ENCODE measurements at regions not wholly inside any gene's neighbourhood (a gene's known extent, or its start where the extent isn't known, plus 50 kb on each side); places are given as distances from the start of the nearest gene placed in this dataset.

- H3K27me3 ChIP-seq (ENCODE audit: control insufficient read depth, insufficient read depth, low read length) = no peaks in the 10 kb centered on the region
- no peaks in the 10 kb centered on the region for H3K36me3 ChIP-seq (ENCODE audit: control insufficient read depth, insufficient read depth, low read length)
- DNase-seq (ENCODE audit: low read depth) = no peak
- no peak for TF ChIP-seq CTCF (IDR thresholded peaks at IDR 0.05; ENCODE audit: insufficient read depth, low read length, poor library complexity, severe bottlenecking)
- no peak overlapping the region for H3K4me3 ChIP-seq (ENCODE audit: low read depth, low read length)
Observed at GRCh38 chr6:133648581-133648980, 240.3 kb upstream of the TCF21 start.

- Histone ChIP-seq H3K36me3 (ENCODE audit: control insufficient read depth, insufficient read depth, low read length) (no peaks in the 10 kb centered on the region), H3K27me3 (ENCODE audit: control insufficient read depth, insufficient read depth, low read length) (no peaks in the 10 kb centered on the region), H3K4me3 (ENCODE audit: low read depth, low read length) (no peak overlapping the region)
- no peak for TF ChIP-seq CTCF (IDR thresholded peaks at IDR 0.05; ENCODE audit: insufficient read depth, low read length, poor library complexity, severe bottlenecking)
- no peak for DNase-seq (ENCODE audit: low read depth)
Observed at GRCh38 chr6:133671376-133671775, 217.5 kb upstream of the TCF21 start.

GRCh38 chr6:133673056-133673455, 215.9 kb upstream of the TCF21 start:
- TF ChIP-seq CTCF (IDR thresholded peaks at IDR 0.05; ENCODE audit: insufficient read depth, low read length, poor library complexity, severe bottlenecking) = no peak
- H3K36me3 ChIP-seq (ENCODE audit: control insufficient read depth, insufficient read depth, low read length) = no peaks in the 10 kb centered on the region
- H3K27me3 ChIP-seq (ENCODE audit: control insufficient read depth, insufficient read depth, low read length) = no peaks in the 10 kb centered on the region
- no peak for DNase-seq (ENCODE audit: low read depth)
- H3K4me3 ChIP-seq (ENCODE audit: low read depth, low read length) = no peak overlapping the region

- H3K4me3 ChIP-seq (ENCODE audit: low read depth, low read length) = no peak overlapping the region
- no peaks in the 10 kb centered on the region for H3K36me3 ChIP-seq (ENCODE audit: control insufficient read depth, insufficient read depth, low read length)
- no peaks in the 10 kb centered on the region for H3K27me3 ChIP-seq (ENCODE audit: control insufficient read depth, insufficient read depth, low read length)
- TF ChIP-seq CTCF (IDR thresholded peaks at IDR 0.05; ENCODE audit: insufficient read depth, low read length, poor library complexity, severe bottlenecking) = no peak
- DNase-seq (ENCODE audit: low read depth) = no peak
Observed at GRCh38 chr6:133674661-133675060, 214.3 kb upstream of the TCF21 start.

GRCh38 chr6:133680994-133681393, 207.9 kb upstream of the TCF21 start:
- TF ChIP-seq CTCF (IDR thresholded peaks at IDR 0.05; ENCODE audit: insufficient read depth, low read length, poor library complexity, severe bottlenecking) = no peak
- H3K36me3 ChIP-seq (ENCODE audit: control insufficient read depth, insufficient read depth, low read length) = no peaks in the 10 kb centered on the region
- no peak for DNase-seq (ENCODE audit: low read depth)

GRCh38 chr6:133681891-133682290, 207.0 kb upstream of the TCF21 start:
- Histone ChIP-seq H3K27me3 (ENCODE audit: control insufficient read depth, insufficient read depth, low read length) (no peaks in the 10 kb centered on the region), H3K36me3 (ENCODE audit: control insufficient read depth, insufficient read depth, low read length) (no peaks in the 10 kb centered on the region), H3K4me3 (ENCODE audit: low read depth, low read length) (no peak overlapping the region)
- no peak for TF ChIP-seq CTCF (IDR thresholded peaks at IDR 0.05; ENCODE audit: insufficient read depth, low read length, poor library complexity, severe bottlenecking)
- DNase-seq (ENCODE audit: low read depth) = no peak

More at GRCh38 chr6:133680994-133681393, 207.9 kb upstream of the TCF21 start:
- H3K27me3 ChIP-seq (ENCODE audit: control insufficient read depth, insufficient read depth, low read length) = no peaks in the 10 kb centered on the region
- no peak overlapping the region for H3K4me3 ChIP-seq (ENCODE audit: low read depth, low read length)

All from kidney epithelial cell (primary cell).